MM.1S (cell line): ENCODE measurements at regions not wholly inside any gene's neighbourhood (a gene's known extent, or its start where the extent isn't known, plus 50 kb on each side); places are given as distances from the start of the nearest gene placed in this dataset.

Source experiments
- DNase-seq: peaks from one replicate; pipeline ENCODE4 v3.0.0-alpha.2; 2015
- H2AFZ ChIP-seq: fragments of 300-600 bp; sonication (generic); 2 replicates; pipeline ENCODE4 v1.6.0; 2016; ENCODE audit warnings: antibody characterized with exemption, low read length
- H3F3A ChIP-seq: fragments of 300-600 bp; sonication (generic); 2 replicates; pipeline ENCODE4 v1.6.1; 2016; ENCODE audit warnings: mild to moderate bottlenecking, antibody characterized with exemption, low read length, moderate library complexity, mixed read lengths; ENCODE audit not compliant: insufficient read depth
- H3K27ac ChIP-seq: fragments of 300-600 bp; sonication (generic); 2 replicates; pipeline ENCODE4 v1.5.1; 2016; ENCODE audit warnings: mild to moderate bottlenecking, low read length
- H3K27me3 ChIP-seq: fragments of 300-600 bp; sonication (generic); replicated peaks from 2 replicates; pipeline ENCODE4 v1.6.0; 2016; ENCODE audit warnings: low read length; ENCODE audit not compliant: insufficient read depth
- H3K36me3 ChIP-seq: fragments of 300-600 bp; sonication (generic); replicated peaks from 2 replicates; pipeline ENCODE4 v1.6.1; 2016; ENCODE audit warnings: mild to moderate bottlenecking, low read length, mixed read lengths; ENCODE audit not compliant: insufficient read depth
- H3K4me1 ChIP-seq: fragments of 300-600 bp; sonication (generic); 2 replicates; pipeline ENCODE4 v1.6.1; 2016; ENCODE audit warnings: low read length, mixed read lengths
- H3K4me2 ChIP-seq: fragments of 300-600 bp; sonication (generic); 2 replicates; pipeline ENCODE4 v1.6.0; 2016; ENCODE audit warnings: low read depth, low read length
- H3K4me3 ChIP-seq: fragments of 300-600 bp; sonication (generic); 2 replicates; pipeline ENCODE4 v1.5.1; 2016; ENCODE audit warnings: low read length, mixed read lengths
- H3K79me2 ChIP-seq: fragments of 300-600 bp; sonication (generic); 2 replicates; pipeline ENCODE4 v1.6.1; 2016; ENCODE audit warnings: mixed run types, low read length, mixed read lengths
- H3K9ac ChIP-seq: fragments of 300-600 bp; sonication (generic); 2 replicates; pipeline ENCODE4 v1.6.1; 2016; ENCODE audit warnings: low read length, mixed read lengths
- H3K9me2 ChIP-seq: fragments of 300-600 bp; sonication (generic); replicated peaks from 2 replicates; pipeline ENCODE4 v1.6.1; 2016; ENCODE audit warnings: mild to moderate bottlenecking, low read length, mixed read lengths; ENCODE audit not compliant: insufficient read depth
- H3K9me3 ChIP-seq: fragments of 300-600 bp; sonication (generic); replicated peaks from 2 replicates; pipeline ENCODE4 v1.6.1; 2016; ENCODE audit warnings: mild to moderate bottlenecking, low read length, mixed read lengths; ENCODE audit not compliant: insufficient read depth
- H4K20me1 ChIP-seq: fragments of 300-600 bp; sonication (generic); 2 replicates; pipeline ENCODE4 v1.6.1; 2016; ENCODE audit warnings: mild to moderate bottlenecking, low read length, moderate library complexity, mixed read lengths; ENCODE audit not compliant: insufficient read depth
- EZH2 ChIP-seq: fragments of 300-600 bp; sonication (generic); optimal IDR thresholded peaks from 2 replicates; pipeline ENCODE3; 2017; ENCODE audit warnings: low read depth, mild to moderate bottlenecking, antibody characterized with exemption, low read length, mixed read lengths
- EZH2phosphoT487 ChIP-seq: fragments of 300-600 bp; sonication (generic); IDR thresholded peaks from 2 replicates; pipeline ENCODE4 v1.6.1; 2018; ENCODE audit warnings: antibody characterized with exemption, low read length
- TF ChIP-seq, protein P1 (sequence below): fragments of 300-600 bp; sonication (generic); IDR thresholded peaks from 2 replicates; pipeline ENCODE4 v1.5.1; 2016; ENCODE audit warnings: antibody characterized with exemption, low read length, mixed read lengths

DNA sequence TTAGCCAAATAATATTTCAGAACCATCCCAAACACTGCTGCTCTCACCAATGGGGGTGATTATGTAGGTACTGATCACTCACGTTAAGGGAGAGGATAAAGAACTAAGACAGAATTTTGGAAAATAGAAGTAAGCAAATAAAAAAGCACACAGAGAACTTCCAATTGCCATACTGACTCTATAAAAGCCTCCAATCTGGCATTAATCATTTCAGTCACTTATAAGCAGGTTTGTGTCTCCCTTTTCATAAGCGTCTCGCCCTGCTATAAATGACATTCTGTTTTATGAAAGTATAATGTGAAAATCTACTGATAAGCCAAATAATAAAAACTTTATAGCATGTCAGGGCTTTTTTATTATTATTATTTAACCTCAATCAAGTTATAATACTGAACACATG lies 435.2 kb downstream of the ETNK1 start:
- Histone ChIP-seq H3K27ac (no peak overlapping the region), H3K9me2 (no peaks in the 10 kb centered on the region), H3K36me3 (no peaks in the 10 kb centered on the region), H3K27me3 (no peaks in the 10 kb centered on the region), H3K9me3 (no peaks in the 10 kb centered on the region), H4K20me1 (no peaks in the 10 kb centered on the region), H3F3A (no peaks in the 10 kb centered on the region), H3K9ac (no peak overlapping the region), H3K79me2 (no peaks in the 10 kb centered on the region), H3K4me1 (no peaks in the 10 kb centered on the region), H3K4me3 (no peak overlapping the region), H3K4me2 (no peak overlapping the region), H2AFZ (no peak overlapping the region)
- no peak for DNase-seq
- TF ChIP-seq EZH2phosphoT487 (no peak), EZH2 (no peak)
- TF ChIP-seq, protein P1, sequence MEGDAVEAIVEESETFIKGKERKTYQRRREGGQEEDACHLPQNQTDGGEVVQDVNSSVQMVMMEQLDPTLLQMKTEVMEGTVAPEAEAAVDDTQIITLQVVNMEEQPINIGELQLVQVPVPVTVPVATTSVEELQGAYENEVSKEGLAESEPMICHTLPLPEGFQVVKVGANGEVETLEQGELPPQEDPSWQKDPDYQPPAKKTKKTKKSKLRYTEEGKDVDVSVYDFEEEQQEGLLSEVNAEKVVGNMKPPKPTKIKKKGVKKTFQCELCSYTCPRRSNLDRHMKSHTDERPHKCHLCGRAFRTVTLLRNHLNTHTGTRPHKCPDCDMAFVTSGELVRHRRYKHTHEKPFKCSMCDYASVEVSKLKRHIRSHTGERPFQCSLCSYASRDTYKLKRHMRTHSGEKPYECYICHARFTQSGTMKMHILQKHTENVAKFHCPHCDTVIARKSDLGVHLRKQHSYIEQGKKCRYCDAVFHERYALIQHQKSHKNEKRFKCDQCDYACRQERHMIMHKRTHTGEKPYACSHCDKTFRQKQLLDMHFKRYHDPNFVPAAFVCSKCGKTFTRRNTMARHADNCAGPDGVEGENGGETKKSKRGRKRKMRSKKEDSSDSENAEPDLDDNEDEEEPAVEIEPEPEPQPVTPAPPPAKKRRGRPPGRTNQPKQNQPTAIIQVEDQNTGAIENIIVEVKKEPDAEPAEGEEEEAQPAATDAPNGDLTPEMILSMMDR = no peak

DNA sequence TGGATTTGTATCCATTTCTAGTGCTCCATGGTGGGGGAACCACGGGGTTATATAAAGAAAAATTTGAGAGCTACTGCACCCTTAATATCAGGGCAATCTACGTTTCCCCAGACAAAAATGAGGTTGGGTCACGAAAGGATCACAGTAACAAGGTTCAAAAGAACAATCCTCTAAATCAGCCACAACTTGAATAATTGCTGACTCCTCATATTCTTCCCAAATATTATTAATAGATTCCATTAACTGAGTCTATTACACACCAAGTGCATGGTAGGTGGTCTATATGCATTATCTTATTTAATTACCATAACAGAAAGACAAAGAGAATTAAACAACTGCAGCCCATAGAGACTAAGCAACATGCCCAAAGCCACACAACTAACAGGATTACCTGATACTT lies 438.2 kb downstream of the ETNK1 start:
- H2AFZ ChIP-seq = no peak overlapping the region
- H3K79me2 ChIP-seq = no peaks in the 10 kb centered on the region
- no peak overlapping the region for H3K27ac ChIP-seq
- no peak overlapping the region for H3K9ac ChIP-seq
- no peaks in the 10 kb centered on the region for H3K9me2 ChIP-seq
- no peaks in the 10 kb centered on the region for H3K36me3 ChIP-seq
- TF ChIP-seq EZH2 (no peak), EZH2phosphoT487 (no peak)
- TF ChIP-seq, protein P1 = no peak
- no peaks in the 10 kb centered on the region for H3K9me3 ChIP-seq
- no peaks in the 10 kb centered on the region for H4K20me1 ChIP-seq
- H3K4me3 ChIP-seq = no peak overlapping the region
- H3K27me3 ChIP-seq = no peaks in the 10 kb centered on the region
- DNase-seq = no peak
- H3K4me1 ChIP-seq = no peaks in the 10 kb centered on the region
- no peaks in the 10 kb centered on the region for H3F3A ChIP-seq
- no peak overlapping the region for H3K4me2 ChIP-seq

DNA sequence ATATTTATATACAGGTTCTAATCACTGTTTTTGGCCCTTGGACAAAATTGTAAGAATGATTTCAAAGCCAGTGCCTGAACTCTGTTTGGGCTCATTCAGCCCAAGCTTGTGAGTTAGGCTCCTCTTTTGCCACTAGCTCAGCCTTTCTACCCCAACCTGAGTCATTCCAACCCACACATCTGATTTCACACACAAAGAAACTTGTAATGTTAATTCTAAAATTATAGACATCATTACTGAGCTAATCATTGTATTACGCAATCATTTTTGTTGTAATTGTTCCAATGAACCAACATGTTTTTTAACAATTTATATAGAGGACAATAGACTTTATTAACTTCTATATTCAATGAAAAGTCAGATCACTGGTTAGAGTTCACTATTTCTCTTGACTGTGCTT lies 441.1 kb downstream of the ETNK1 start:
- no peak overlapping the region for H3K4me3 ChIP-seq
- no peak for DNase-seq
- H3F3A ChIP-seq = no peaks in the 10 kb centered on the region
- no peak overlapping the region for H3K27ac ChIP-seq
- H3K27me3 ChIP-seq = no peaks in the 10 kb centered on the region
- H3K4me1 ChIP-seq = no peaks in the 10 kb centered on the region
- TF ChIP-seq EZH2 (no peak), EZH2phosphoT487 (no peak)
- TF ChIP-seq, protein P1 = no peak
- H2AFZ ChIP-seq = no peak overlapping the region
- H3K9me2 ChIP-seq = no peaks in the 10 kb centered on the region
- no peaks in the 10 kb centered on the region for H4K20me1 ChIP-seq
- H3K79me2 ChIP-seq = no peaks in the 10 kb centered on the region
- H3K4me2 ChIP-seq = no peak overlapping the region
- no peaks in the 10 kb centered on the region for H3K36me3 ChIP-seq
- no peak overlapping the region for H3K9ac ChIP-seq
- no peaks in the 10 kb centered on the region for H3K9me3 ChIP-seq
